HG03378 (cell line): ENCODE measurements at regions not wholly inside any gene's neighbourhood (a gene's known extent, or its start where the extent isn't known, plus 50 kb on each side); places are given as distances from the start of the nearest gene placed in this dataset.
"Not testable (repeated sequence)": the region's sequence is repeated elsewhere in the genome, so short reads cannot be mapped to it uniquely, and the experiment has no call there.

Experiments
- ATAC-seq: cut with Tn5 transposase; IDR thresholded peaks from one replicate; pipeline ENCODE4 v1.9.1; 2021; ENCODE audit warnings: mild to moderate bottlenecking, moderate library complexity; ENCODE audit not compliant: unreplicated experiment

DNA sequence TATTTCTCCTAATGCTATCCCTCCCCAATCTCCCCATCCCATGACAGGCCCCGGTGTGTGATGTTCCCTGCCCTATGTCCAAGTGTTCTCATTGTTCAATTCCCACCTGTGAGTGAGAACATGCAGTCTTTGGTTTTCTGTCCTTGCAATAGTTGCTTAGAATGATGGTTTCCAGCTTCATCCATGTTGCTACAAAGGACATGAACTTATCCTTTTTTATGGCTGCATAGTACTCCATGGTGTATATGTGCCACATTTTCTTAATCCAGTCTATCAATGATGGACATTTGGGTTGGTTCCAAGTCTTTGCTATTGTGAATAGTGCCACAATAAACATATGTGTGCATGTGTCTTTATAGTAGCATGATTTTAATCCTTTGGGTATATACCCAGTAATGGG, 51.3 kb upstream of the RIOK2 start:
- ATAC-seq, result not testable (repeated sequence)

DNA sequence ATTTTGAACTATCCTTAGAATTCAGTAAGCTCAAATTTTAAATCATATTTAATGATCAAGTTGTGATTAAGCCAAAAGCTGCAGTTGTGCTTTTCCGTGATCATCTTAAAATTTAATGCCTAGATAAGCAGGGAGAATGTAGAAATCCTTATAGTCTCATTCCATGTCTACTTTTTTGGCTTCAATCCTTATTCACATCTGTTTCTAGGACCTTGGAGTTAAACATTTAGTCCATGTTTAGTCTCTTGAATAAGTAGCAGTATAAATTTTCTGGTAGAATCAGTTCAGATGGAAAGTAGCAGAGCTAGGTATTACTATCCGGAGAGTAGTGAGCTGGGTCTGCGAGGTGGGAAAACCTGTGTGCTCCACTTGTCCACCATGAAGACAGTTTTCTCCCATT, 59.3 kb upstream of the RIOK2 start:
- ATAC-seq, result no peak

DNA sequence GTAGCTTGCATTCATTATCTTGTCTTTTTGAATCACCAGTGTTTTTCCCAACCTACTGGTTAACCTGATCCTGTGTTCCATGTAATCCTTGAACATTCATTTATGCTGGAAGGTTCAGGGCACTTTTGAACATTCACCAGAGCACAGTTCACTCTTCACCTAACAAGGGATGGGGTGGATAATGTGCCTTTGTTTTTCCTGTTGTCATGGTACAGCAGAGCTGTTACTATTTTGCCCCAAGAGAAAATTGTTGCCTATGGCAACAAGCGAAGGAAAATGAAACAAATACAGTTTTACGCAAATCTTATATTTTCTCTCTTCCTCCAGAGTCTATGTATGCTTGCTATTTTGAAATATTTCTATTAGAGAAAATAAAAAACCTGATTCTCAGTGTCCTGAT, 60.3 kb upstream of the RIOK2 start:
- no peak for ATAC-seq

DNA sequence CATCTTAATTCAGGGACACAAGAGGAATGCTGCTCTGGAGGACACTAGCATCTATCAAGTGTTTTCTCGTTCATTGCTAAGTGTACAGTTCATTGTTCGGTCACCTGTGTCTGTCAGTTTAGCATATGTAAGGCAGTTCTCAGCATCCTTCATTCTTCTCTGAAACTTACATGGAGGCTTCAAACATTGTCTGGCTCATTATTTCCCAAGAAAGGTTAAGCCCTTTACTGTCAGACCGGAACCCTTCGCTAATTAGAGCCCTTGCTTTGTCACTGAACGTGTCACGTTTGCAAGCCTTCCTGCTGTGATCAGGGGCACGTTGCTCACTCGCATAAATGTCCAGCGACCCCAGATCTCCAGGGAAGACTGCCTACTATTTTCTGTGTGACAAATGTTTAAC, 62.3 kb upstream of the RIOK2 start:
- ATAC-seq, result no peak

DNA sequence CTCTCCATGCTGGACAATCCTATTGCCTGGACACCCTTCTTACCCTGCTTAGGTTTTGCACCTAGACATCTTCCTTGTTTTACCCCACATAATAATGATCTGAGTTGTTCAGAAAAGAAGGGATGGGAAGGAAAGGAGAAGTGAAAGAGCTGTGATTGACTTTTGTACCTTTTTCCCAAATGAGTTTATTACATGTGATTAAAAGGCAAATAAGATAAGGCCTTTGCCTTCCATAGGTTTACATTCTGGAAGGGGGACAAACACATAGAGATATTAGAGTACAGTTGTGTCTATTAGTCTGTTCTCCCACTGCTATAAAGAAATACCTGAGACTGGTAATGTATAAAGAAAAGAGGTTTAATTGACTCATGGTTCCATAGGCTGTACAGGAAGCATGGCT, 67.1 kb upstream of the RIOK2 start:
- ATAC-seq, result no peak

DNA sequence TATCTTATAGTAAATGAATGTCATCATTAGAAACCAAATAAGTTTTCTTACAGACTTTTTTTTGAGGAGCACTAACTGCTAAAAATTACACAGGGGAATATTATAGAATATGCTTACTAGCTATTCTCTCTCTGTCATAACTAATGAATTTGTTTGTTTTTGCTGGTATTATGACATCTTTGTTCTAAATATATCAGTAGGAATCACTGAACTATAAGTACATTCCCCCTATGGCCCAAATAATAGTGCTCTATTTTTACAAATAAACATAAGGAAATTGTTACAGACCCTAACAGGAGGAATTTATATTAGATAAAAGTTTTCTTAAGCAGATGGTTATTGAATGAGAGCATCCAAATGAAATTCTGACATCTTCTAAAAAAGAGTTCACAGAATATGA, 83.0 kb upstream of the RIOK2 start:
- ATAC-seq, result no peak

DNA sequence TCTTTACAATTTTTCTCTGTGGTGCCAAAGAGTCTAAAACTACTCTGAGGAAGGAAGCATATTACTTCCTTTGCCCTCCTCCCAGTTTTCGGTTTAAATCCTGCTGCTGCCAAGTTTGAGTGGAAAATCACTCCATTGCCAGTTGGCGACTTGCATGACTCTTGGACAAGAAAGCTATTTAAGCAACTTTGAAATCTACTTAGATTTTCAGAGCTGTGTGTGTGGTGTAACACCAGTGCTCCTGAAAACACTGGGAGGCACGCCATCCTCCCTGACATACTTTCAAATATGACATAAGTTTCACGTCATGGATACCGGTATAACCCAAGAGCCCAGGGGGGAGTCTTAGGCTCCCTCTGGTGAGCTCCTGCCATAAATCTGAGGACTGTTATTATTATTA, 83.5 kb upstream of the RIOK2 start:
- no peak for ATAC-seq

DNA sequence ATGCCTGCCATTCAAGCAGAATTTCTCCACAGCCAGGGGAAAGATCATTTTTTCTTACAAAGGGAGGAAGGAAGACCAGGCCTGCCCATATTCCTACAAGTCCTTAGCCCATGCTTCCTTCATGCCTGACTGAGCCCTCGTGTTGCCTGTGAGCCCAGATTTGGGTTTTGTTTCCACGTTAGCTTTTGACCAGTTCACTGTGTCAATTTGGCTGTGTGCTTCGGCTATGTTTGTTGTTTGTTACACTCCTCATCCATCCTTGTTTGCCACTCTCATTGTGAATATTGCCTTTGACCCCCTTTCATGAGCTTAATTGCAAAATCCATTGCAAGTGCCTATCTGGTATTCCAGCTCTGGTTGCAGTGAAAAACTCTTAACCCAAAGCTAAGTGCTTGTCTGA, 84.7 kb upstream of the RIOK2 start:
- no peak for ATAC-seq

DNA sequence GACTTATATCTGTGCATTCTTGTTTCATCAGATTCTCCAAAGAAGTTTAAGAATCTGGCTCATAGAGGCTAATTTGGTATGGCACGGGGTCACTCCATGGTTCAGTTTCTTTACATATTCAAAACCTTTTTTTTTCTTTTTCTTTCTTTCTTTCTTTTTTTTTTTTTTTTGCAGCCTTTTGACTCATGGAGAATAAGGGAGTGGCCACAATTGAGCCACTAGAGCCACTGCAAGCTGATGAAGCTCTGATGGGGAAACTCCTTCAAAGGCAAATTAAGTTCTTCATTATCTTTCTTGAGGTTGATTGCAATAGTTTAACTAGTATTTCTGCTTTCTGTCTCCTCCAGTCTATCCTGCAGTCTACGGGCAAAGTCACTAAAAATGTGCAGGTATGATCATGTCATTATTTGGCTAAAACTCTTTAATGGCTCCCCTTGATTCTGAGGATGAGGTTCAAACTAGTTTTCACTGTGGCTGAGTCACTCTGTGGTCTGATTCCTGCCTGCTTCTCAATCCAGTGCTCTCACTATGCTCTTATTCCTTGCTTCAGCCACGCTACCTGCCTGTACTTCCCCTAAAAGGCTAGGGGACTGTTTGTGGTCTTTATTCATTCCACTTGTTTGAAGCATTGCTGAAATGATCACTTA, 93.5 kb upstream of the RIOK2 start:
- no peak for ATAC-seq

DNA sequence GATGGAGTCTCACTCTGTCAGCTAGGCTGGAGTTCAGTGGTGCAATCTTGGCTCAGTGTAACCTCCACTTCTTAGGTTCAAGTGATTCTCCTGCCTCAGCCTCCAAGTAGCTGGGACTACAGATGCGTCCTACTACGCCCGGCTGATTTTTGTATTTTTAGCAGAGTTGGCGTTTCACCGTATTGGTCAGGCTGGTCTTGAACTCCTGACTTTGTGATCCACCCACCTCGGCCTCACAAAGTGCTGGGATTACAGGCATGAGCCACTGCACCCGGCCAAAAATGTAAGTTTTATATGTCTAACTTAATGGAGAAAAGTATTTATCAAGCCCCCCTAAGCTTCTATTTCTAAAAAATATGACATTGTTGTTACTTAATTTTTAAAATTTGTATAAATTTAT, 98.2 kb upstream of the RIOK2 start:
- no peak for ATAC-seq

DNA sequence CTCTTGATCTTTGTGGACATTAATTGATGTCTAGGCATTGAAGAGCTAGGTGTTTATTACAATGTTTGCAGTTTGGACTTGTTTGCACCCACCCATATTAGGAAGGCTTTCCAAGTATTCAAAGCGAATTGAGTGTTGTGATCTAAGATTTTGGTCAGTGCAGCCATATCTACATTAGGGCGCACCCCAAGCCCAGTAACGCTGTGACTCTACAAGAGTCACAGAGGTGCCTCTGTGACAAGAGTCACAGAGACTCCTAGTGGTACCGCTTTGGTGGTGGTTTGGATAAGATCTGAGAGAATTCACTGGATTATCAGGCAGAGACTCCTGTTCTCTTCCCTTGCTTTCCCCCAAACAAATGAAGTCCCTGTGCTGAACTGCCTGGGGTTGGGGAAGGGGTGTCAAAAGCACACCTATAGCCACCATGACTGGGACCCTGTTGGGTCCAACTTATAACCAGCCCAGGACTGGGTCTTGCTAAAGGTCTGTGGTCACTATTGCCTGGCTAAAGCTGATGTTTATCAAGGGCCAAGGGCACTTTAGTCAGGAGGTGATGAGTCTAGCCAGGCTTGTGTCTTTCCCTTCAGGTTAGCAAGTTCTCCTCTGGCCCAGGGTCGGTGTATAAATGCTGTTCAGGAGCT, 114.1 kb upstream of the RIOK2 start:
- peak; percentile 96 for ATAC-seq

DNA sequence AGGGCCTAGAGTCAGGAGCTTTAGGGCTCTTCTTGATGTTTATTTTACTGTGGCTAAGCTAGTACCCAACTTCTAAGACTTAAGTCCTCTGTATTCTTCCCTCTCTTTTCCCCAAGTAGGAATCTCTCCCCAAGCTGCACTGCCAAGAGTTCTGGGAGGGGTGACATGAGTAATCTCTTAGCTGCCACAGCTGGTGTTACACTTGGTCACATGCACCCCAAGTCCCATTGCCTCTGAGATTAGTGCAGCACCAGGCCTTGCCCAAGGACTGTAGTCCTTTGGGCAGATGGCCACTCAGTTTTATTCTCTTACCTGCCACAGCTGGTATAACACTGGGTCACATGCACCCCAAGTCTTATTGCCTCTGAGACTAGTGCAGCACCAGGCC, 114.7 kb upstream of the RIOK2 start:
- peak; percentile 6 for ATAC-seq

DNA sequence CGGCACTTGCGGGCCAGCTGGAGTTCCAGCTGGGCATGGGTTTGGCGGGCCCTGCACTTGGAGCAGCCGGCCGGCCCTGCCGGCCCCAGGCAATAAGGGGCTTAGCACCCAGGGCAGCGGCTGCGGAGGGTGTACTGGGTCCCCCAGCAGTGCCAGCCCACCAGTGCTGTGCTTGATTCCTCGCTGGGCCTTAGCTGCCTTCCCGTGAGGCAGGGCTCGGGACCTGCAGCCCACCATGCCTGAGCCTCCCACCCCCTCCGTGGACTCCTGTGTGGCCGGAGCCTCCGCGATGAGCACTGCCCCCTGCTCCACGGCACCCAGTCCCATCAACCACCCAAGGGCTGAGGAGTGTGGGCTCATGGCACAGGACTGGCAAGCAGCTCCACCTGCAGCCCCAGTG, 118.1 kb upstream of the RIOK2 start:
- ATAC-seq, result not testable (repeated sequence)

DNA sequence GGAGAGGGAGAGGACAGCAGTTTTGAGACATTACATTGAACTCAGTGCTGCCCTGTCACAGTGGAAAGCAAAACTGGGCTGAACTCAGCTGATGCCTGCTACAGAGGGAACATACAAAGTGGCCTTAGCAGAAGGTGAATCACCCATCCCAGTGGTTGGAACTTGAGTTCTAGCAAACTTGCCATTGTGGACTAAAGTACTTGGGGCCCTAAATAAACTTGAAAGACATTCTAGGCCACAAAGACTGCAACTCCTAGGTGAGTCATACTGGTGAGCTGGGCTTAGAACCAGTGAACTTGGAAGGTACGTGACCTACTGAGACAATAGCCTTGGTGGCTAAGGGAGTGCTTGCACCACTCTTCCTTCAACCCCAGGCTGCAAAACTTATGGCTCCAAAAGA, 155.7 kb upstream of the RIOK2 start:
- ATAC-seq, result no peak

DNA sequence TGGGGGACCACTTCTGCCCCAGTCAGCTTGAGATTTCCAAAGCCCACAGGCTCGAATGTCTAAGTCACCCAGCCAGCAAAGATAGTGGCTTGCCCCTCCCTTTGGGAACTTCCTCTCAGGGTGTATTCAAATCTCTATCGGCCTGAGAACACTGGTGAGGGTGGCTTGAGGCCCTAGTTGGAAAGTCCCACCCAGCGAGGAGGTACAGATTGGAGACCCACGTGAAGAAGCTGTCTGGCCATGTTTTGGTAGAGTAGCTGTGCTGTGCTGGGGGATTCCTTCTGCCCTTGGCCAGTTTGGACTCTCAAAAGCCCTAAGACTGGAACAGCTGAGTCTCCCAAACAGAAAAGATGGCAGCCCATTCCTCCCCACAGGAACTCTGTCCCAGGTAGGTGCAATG, 172.7 kb upstream of the RIOK2 start:
- ATAC-seq, result peak; percentile 99

DNA sequence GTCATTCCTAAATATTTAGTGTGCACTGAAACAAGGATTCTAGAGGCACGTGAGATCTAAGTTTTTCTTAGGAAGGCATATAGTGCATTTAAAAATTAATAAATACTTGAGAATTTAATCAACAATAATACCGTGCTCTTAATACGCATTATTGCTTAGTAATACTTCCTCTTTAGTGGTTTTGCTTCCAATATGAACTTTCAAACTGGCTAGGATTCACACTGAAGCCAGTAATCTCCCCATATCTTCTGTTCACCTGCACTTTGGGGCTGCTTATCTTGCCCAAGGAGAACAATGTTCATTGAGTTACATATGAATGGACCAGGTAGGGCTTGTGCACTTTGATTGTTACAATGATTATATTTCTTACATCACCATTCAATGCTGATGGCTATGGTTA, 180.5 kb upstream of the RIOK2 start:
- ATAC-seq, result no peak

DNA sequence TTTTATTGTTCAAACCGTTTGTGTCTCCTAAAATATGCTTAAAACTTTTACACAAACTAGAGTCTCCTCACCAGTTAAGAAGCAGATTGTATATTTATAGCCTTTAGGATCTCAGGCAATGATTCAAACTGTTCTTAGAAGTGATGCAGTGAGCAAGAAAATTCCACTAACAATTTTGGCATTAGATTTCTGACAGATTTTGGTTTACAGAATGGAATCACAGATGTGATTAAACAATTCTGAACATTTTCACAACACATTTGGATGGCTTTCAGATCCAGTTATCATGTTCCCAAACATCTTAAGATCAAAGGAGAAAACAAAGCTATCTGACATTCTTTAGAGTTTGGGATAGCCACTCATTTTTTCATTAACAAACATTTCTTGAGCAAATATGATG, 181.7 kb upstream of the RIOK2 start:
- no peak for ATAC-seq

DNA sequence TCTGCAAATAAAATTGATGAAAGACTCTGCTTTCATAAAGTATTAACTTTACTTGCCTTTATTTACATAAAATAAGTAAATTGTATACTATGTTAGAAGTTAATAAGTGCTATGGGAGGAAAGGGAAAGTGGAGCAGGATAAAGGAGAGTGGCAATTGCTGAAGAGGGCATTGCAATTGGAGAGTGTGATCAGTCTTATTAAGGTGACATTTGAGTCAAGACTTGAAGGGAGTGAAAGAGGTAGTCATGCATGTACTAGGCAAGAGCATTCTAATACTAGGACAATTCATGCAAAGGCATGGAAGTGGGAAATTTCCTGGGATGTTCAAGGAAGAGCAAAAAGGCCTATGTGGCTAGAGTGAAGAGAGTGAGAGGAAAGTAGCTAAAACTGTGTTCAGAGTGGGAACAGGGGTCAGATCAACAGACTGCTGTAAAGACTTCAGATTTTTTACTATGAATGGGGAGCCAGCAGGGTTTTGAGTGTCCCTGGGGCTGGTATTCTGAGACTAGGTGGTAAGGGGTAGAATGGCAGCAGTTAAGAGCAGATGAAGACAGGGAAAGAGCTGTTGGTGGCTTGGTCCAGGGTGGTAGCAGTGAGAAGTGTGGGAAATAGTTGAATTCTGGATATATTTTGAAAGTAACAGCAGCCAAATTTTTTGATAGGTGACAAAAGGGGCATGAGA, 182.3 kb upstream of the RIOK2 start:
- no peak for ATAC-seq

DNA sequence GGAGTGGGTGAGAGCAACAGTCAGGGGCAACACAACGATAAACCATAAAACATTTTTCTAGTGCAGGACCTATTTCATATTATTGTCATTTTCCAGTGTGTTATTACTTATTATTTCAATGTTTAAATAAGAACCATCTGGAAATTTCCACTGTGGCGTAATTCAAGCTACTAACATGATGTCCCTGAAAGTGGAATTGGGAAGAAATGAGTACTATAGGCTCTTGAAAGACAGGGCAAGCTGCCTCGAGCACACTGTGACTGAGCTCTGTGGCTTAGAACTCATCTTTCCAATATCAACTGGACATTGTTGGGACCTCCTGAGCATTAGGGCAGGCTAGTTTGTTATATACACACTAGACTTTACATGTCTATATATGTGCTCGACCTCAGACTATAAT, 182.9 kb upstream of the RIOK2 start:
- no peak for ATAC-seq

DNA sequence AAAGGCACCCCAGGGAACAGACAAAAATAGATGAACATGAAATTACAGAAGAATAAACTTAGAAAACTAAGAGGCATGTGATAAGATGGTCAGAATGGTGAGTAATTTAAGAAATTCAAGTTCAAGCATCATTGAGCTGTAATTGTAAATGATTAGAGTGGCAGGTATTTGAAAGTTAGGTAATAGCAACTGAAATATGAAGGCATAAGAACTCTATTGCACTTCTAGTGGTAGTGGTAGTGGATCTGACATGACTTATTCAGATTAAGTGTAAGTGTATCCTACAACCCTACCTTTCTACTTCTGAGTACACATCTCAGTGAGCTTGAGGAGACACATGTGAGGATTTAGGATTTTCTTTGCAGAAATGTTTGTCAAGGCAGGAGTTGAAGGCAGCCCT, 192.9 kb upstream of the RIOK2 start:
- no peak for ATAC-seq

DNA sequence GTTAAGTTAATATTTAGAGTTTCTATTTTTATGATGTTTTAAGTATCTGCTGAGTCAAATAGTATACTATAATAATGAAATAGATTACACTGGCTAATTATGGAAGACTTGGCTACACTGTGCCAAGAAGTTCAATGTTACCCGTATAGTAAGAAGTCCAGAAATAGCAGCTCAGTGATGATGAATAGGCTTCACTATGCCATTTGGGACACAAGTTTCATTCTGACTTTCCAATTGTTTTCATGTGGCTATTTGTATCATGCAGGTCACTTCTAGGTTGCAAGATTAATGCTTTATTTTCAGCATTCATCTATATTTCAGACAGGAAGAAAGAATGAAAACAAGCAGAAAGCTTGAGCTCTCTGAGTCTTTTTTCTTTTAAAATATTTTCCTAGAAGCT, 194.5 kb upstream of the RIOK2 start:
- ATAC-seq, result no peak

DNA sequence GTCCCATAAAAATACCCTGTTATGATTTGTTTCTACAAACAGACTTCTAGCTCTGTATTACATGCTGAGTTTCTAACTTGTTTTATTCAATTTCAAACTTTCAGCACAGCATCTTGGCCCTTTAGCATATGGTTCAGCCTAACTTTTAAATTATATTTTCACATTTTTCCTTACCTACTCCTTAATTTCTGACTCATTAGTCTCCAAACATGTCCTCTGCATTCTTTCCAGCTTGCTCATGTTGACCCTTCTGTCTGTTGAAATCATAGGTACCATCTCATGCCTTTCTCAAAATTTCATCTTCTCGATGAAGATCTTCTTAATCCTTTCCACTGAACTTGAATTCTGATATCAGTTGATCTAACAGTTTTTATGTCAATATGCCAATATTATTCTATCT, 200.9 kb upstream of the RIOK2 start:
- no peak for ATAC-seq

DNA sequence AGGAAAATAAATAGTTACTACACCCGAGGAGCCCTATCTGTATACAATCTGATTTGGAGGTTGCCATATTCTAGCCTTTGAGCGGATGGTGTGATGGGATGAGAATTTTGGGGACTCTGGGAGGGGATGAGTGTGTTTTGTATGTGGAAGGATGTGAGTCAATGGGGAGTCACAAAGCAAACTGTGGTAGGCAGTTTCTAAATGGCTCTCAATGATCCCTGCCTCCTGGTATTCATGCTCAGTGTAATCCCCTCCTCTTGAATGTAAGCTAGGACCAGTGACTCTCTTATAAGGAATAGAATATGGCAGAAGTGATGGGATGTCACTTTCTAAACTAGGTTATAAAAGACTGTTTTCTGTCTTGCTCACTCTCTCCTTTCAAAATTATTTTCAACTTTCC, 205.7 kb upstream of the RIOK2 start:
- no peak for ATAC-seq
